HepG2 (cell line): ENCODE measurements at regions not wholly inside any gene's neighbourhood (a gene's known extent, or its start where the extent isn't known, plus 50 kb on each side); places are given as distances from the start of the nearest gene placed in this dataset.
A peak's percentile ranks its signal among the peaks of the same experiment; 100 is the strongest.

ENCODE experiments used
- CCDC6 ChIP-seq: sonication (generic); formaldehyde crosslinking; IDR thresholded peaks from 2 replicates; pipeline ENCODE4 v1.8.1; 2022; ENCODE audit warnings: mild to moderate bottlenecking, missing genetic modification reagents, moderate library complexity
- CENPX ChIP-seq: sonication (generic); formaldehyde crosslinking; IDR thresholded peaks from 2 replicates; pipeline ENCODE4 v1.9.0; 2021; ENCODE audit warnings: mild to moderate bottlenecking, missing genetic modification reagents, moderate library complexity
- DBP ChIP-seq: sonication (generic); formaldehyde crosslinking; IDR thresholded peaks from 2 replicates; pipeline ENCODE4 v1.4.0; 2020; ENCODE audit warnings: missing genetic modification reagents; ENCODE audit errors: not compliant biosample characterization
- FOXP1 ChIP-seq, 2 experiments: fragments of 450-650 bp in 1 of 2; IDR thresholded peaks; 2 replicates each; pipeline ENCODE4 v1.6.1; 2017 to 2018; ENCODE audit warnings: antibody characterized with exemption in 1 of 2
- FOXP4 ChIP-seq: sonication (generic); formaldehyde crosslinking; IDR thresholded peaks from 2 replicates; pipeline ENCODE4 v1.4.0; 2020; ENCODE audit warnings: missing genetic modification reagents
- HMGXB4 ChIP-seq, 2 experiments: sonication (generic) in 1 of 2; formaldehyde crosslinking in 1 of 2; IDR thresholded peaks; 2 replicates each; pipeline versions ENCODE4 v1.4.0 to v1.6.1; 2018 to 2020; ENCODE audit warnings: missing genetic modification reagents in 2 of 2, borderline replicate concordance in 1 of 2, low read depth in 1 of 2, mild to moderate bottlenecking in 1 of 2, missing biosample characterization in 1 of 2
- HOXD1 ChIP-seq: sonication (generic); formaldehyde crosslinking; IDR thresholded peaks from 2 replicates; pipeline ENCODE4 v1.5.0; 2020; ENCODE audit warnings: missing genetic modification reagents
- KDM4B ChIP-seq: sonication (generic); formaldehyde crosslinking; IDR thresholded peaks from 2 replicates; pipeline ENCODE4 v1.4.0; 2020; ENCODE audit warnings: missing genetic modification reagents
- NFE2 ChIP-seq: sonication (generic); formaldehyde crosslinking; IDR thresholded peaks from 2 replicates; pipeline ENCODE4 v1.4.0; 2020; ENCODE audit warnings: missing genetic modification reagents
- NONO ChIP-seq, 2 experiments: fragments of 450-650 bp in 1 of 2; sonication (generic) in 1 of 2; formaldehyde crosslinking in 1 of 2; IDR thresholded peaks in 1 of 2; conservative IDR thresholded peaks in 1 of 2; 2 replicates each; pipeline versions ENCODE4 v1.6.1 to v1.8.0; 2017 to 2022; ENCODE audit warnings: mild to moderate bottlenecking in 1 of 2, missing genetic modification reagents in 1 of 2, moderate library complexity in 1 of 2
- NR2F2 ChIP-seq: IDR thresholded peaks from 2 replicates; pipeline ENCODE4 v1.6.1; 2012; ENCODE audit warnings: low read depth, inconsistent platforms, borderline replicate concordance
- ONECUT2 ChIP-seq: sonication (generic); formaldehyde crosslinking; IDR thresholded peaks from 2 replicates; pipeline ENCODE4 v1.4.0; 2020; ENCODE audit warnings: missing genetic modification reagents
- PAXIP1 ChIP-seq: sonication (generic); formaldehyde crosslinking; conservative IDR thresholded peaks from 2 replicates; pipeline ENCODE4 v1.4.0; 2020; ENCODE audit warnings: mild to moderate bottlenecking, missing genetic modification reagents, moderate library complexity
- POLR2A ChIP-seq, 2 experiments: IDR thresholded peaks; 2 replicates each; pipeline ENCODE4 v1.6.1; 2011; ENCODE audit warnings: low read depth in 2 of 2, low read length in 2 of 2, mild to moderate bottlenecking in 1 of 2, moderate library complexity in 1 of 2; ENCODE audit not compliant: insufficient read depth in 1 of 2
- PRDM15 ChIP-seq: sonication (generic); formaldehyde crosslinking; IDR thresholded peaks from 2 replicates; pipeline ENCODE4 v1.4.0; 2020; ENCODE audit warnings: missing genetic modification reagents
- SAP130 ChIP-seq: IDR thresholded peaks from 2 replicates; pipeline ENCODE4 v1.6.1; 2016; ENCODE audit warnings: low read depth
- SP4 ChIP-seq: sonication (generic); formaldehyde crosslinking; IDR thresholded peaks from 2 replicates; pipeline ENCODE4 v1.8.1; 2023; ENCODE audit warnings: mild to moderate bottlenecking, missing genetic modification reagents
- ZNF367 ChIP-seq: sonication (generic); formaldehyde crosslinking; IDR thresholded peaks from 2 replicates; pipeline ENCODE4 v1.4.0; 2020; ENCODE audit warnings: missing genetic modification reagents, borderline replicate concordance
- ZNF501 ChIP-seq: sonication (generic); formaldehyde crosslinking; IDR thresholded peaks from 2 replicates; pipeline ENCODE4 v1.5.1; 2020; ENCODE audit warnings: mild to moderate bottlenecking, moderate library complexity, missing genetic modification reagents

GRCh38 chr14:100398044-100398443 lies 74.9 kb downstream of the SLC25A47 start (continued):
- no peak for TF ChIP-seq DBP
- no peak for TF ChIP-seq ZNF367
- TF ChIP-seq NONO (IDR thresholded peaks at IDR 0.05) = no peak
- TF ChIP-seq NONO (CRISPR knock-in tag; conservative IDR thresholded peaks at IDR 0.05) = no peak
- TF ChIP-seq HMGXB4 (CRISPR knock-in tag; IDR thresholded peaks at IDR 0.05; ENCODE audit: borderline replicate concordance in 1 of 2, low read depth in 1 of 2) = no peak
- no peak for TF ChIP-seq FOXP4
- no peak for TF ChIP-seq PRDM15 (CRISPR knock-in tag)
- no peak for TF ChIP-seq POLR2A (IDR thresholded peaks at IDR 0.05; ENCODE audit: insufficient read depth in 1 of 2, low read depth in 2 of 2, low read length in 2 of 2)
- TF ChIP-seq PAXIP1 (CRISPR knock-in tag) = 0 out of 2 replicates have a peak, but pooled peaks have one; percentile 14
- TF ChIP-seq ZNF501 (CRISPR knock-in tag) = no peak
- no peak for TF ChIP-seq KDM4B (CRISPR knock-in tag)
- TF ChIP-seq CCDC6 (CRISPR knock-in tag) = no peak
- no peak for TF ChIP-seq SP4
- no peak for TF ChIP-seq HOXD1 (CRISPR knock-in tag)
- no peak for TF ChIP-seq NFE2 (CRISPR knock-in tag)
- no peak for TF ChIP-seq CENPX (CRISPR knock-in tag)
- no peak for TF ChIP-seq FOXP1 (IDR thresholded peaks at IDR 0.05)
- peak; percentile 8; the same call in 1 of the 2 replicates for TF ChIP-seq FOXP1 (CRISPR knock-in tag; IDR thresholded peaks at IDR 0.05)
- TF ChIP-seq NR2F2 = no peak
- TF ChIP-seq SAP130 (CRISPR knock-in tag) = peak; percentile 68
- no peak for TF ChIP-seq ONECUT2 (CRISPR knock-in tag)
